SK-N-SH (cell line): ENCODE measurements at regions not wholly inside any gene's neighbourhood (a gene's known extent, or its start where the extent isn't known, plus 50 kb on each side); places are given as distances from the start of the nearest gene placed in this dataset.
A peak's percentile ranks its signal among the peaks of the same experiment; 100 is the strongest.

ENCODE experiments used
- CTCF ChIA-PET: fragments of 300-600, 350-600 bp; formaldehyde crosslinking; extraction: SDS; loops from one replicate; lab custom pipeline; 2021; lab: Yijun Ruan, JAX
- POLR2A ChIA-PET: fragments of 350-600 bp; sonication (Branson Sonifier 250); formaldehyde crosslinking; extraction: SDS; loops from one replicate; lab custom pipeline; 2020; ENCODE audit warnings: antibody characterized with exemption, inconsistent platforms; lab: Yijun Ruan, JAX
- DNase-seq: peaks from one replicate; pipeline ENCODE4 v3.0.0; 2012
- H2AFZ ChIP-seq: fragments of 200-600 bp; sonication (generic); 2 replicates; pipeline ENCODE4 v1.8.1; 2016; ENCODE audit warnings: antibody characterized with exemption, mild to moderate bottlenecking, low read depth
- H3F3A ChIP-seq: fragments of 200-600 bp; sonication (generic); replicated peaks from 2 replicates; pipeline ENCODE3; 2016; ENCODE audit warnings: antibody characterized with exemption, mild to moderate bottlenecking; ENCODE audit not compliant: insufficient read depth
- H3K27ac ChIP-seq, 2 experiments: fragments of 200-500 bp in 1 of 2; fragments of 200-600 bp in 1 of 2; sonication (Bioruptor generic) in 1 of 2; sonication (generic), shearing (Covaris generic) in 1 of 2; 2 replicates each; pipeline versions ENCODE4 v1.5.1 to v1.6.1; 2014 to 2016; ENCODE audit warnings: low read depth in 2 of 2, inconsistent platforms in 1 of 2, low read length in 1 of 2, mild to moderate bottlenecking in 1 of 2, mixed read lengths in 1 of 2
- H3K27me3 ChIP-seq: fragments of 200-600 bp; sonication (generic), shearing (Covaris generic); 2 replicates; pipeline ENCODE4 v1.6.1; 2016; ENCODE audit warnings: mixed run types; ENCODE audit not compliant: insufficient read depth
- H3K36me3 ChIP-seq, 2 experiments: fragments of 200-500 bp in 1 of 2; fragments of 200-600 bp in 1 of 2; sonication (Bioruptor generic) in 1 of 2; sonication (generic) in 1 of 2; replicated peaks in 1 of 2; 2 replicates each; pipeline versions ENCODE3 to v1.5.1; 2014 to 2016; ENCODE audit warnings: low read length in 1 of 2, mild to moderate bottlenecking in 1 of 2; ENCODE audit not compliant: insufficient read depth in 2 of 2, control insufficient read depth in 1 of 2
- H3K4me1 ChIP-seq, 2 experiments: fragments of 200-500 bp in 1 of 2; fragments of 200-600 bp in 1 of 2; sonication (Bioruptor generic) in 1 of 2; sonication (generic), shearing (Covaris generic) in 1 of 2; 2 replicates each; pipeline versions ENCODE4 v1.5.1 to v1.6.1; 2014 to 2016; ENCODE audit warnings: low read depth in 1 of 2, low read length in 1 of 2, mixed run types in 1 of 2; ENCODE audit not compliant: insufficient read depth in 2 of 2, control insufficient read depth in 1 of 2
- H3K4me2 ChIP-seq: fragments of 200-600 bp; sonication (generic), shearing (Covaris generic); 2 replicates; pipeline ENCODE4 v1.6.1; 2017; ENCODE audit warnings: mixed run types
- H3K4me3 ChIP-seq, 2 experiments: fragments of 200-500 bp in 1 of 2; fragments of 200-600 bp in 1 of 2; sonication (Bioruptor generic) in 1 of 2; sonication (generic), shearing (Covaris generic) in 1 of 2; 2 replicates each; pipeline versions ENCODE4 v1.5.1 to v1.8.1; 2014 to 2016; ENCODE audit warnings: low read depth in 2 of 2, inconsistent platforms in 1 of 2, low read length in 1 of 2, mild to moderate bottlenecking in 1 of 2, mixed read lengths in 1 of 2, moderate library complexity in 1 of 2
- H3K79me2 ChIP-seq: fragments of 200-600 bp; sonication (generic); 2 replicates; pipeline ENCODE4 v1.8.1; 2017; ENCODE audit warnings: mild to moderate bottlenecking; ENCODE audit not compliant: insufficient read depth
- H3K9ac ChIP-seq: fragments of 200-600 bp; sonication (generic); 2 replicates; pipeline ENCODE4 v1.6.1; 2017; ENCODE audit warnings: mixed run types
- H3K9me2 ChIP-seq: fragments of 200-600 bp; sonication (generic); 2 replicates; pipeline ENCODE4 v1.6.1; 2017; ENCODE audit warnings: mixed run types
- H3K9me3 ChIP-seq: fragments of 200-600 bp; sonication (generic); 2 replicates; pipeline ENCODE4 v1.6.1; 2017; ENCODE audit warnings: mixed run types, mild to moderate bottlenecking, moderate library complexity
- H4K20me1 ChIP-seq: fragments of 200-600 bp; sonication (generic); 2 replicates; pipeline ENCODE4 v1.6.1; 2017; ENCODE audit warnings: mild to moderate bottlenecking, mixed run types; ENCODE audit not compliant: insufficient read depth
- ELF1 ChIP-seq: IDR thresholded peaks from 2 replicates; pipeline ENCODE4 v1.4.0; 2012
- EP300 ChIP-seq, 2 experiments: IDR thresholded peaks; 2 replicates each; pipeline versions ENCODE4 v1.4.0 to v1.6.1; 2012; ENCODE audit warnings: borderline replicate concordance in 1 of 2, low read depth in 1 of 2, low read length in 1 of 2
- FOXM1 ChIP-seq: IDR thresholded peaks from 2 replicates; pipeline ENCODE4 v1.4.0; 2012; ENCODE audit warnings: low read depth, mild to moderate bottlenecking
- GATA2 ChIP-seq: sonication (generic); formaldehyde crosslinking; IDR thresholded peaks from 2 replicates; pipeline ENCODE4 v1.5.0; 2020; ENCODE audit warnings: mild to moderate bottlenecking, missing genetic modification reagents
- NFIC ChIP-seq: IDR thresholded peaks from 2 replicates; pipeline ENCODE4 v1.4.0; 2012; ENCODE audit warnings: borderline replicate concordance
- NRF1 ChIP-seq: IDR thresholded peaks from 2 replicates; pipeline ENCODE4 v1.6.1; 2012; ENCODE audit warnings: low read depth, mild to moderate bottlenecking, low read length
- RAD21 ChIP-seq: IDR thresholded peaks from 2 replicates; pipeline ENCODE4 v1.6.1; 2012; ENCODE audit warnings: mild to moderate bottlenecking, low read length
- RXRA ChIP-seq: IDR thresholded peaks from 2 replicates; pipeline ENCODE4 v1.4.0; 2012; ENCODE audit warnings: low read depth, mild to moderate bottlenecking, borderline replicate concordance
- SIN3A ChIP-seq: IDR thresholded peaks from 2 replicates; pipeline ENCODE4 v1.6.1; 2012; ENCODE audit warnings: low read depth, mild to moderate bottlenecking, low read length, moderate library complexity, borderline replicate concordance
- SMC3 ChIP-seq: IDR thresholded peaks from 2 replicates; pipeline ENCODE4 v1.6.1; 2012; ENCODE audit warnings: low read depth, low read length, improper control_type of control experiment
- TEAD4 ChIP-seq: IDR thresholded peaks from 2 replicates; pipeline ENCODE4 v1.4.0; 2012; ENCODE audit warnings: mild to moderate bottlenecking, borderline replicate concordance; ENCODE audit not compliant: insufficient read depth
- YY1 ChIP-seq: IDR thresholded peaks from 2 replicates; pipeline ENCODE4 v1.4.0; 2012; ENCODE audit warnings: low read depth, mild to moderate bottlenecking
- ZBTB33 ChIP-seq: IDR thresholded peaks from 2 replicates; pipeline ENCODE4 v1.4.0; 2012; ENCODE audit warnings: low read depth, borderline replicate concordance
- WGBS: methylation state at CpG from one replicate; pipeline ENCODE4 v1.1.6; 2017; ENCODE audit warnings: low lambda C conversion rate; 5-methylcytosine and 5-hydroxymethylcytosine counted together
- TF ChIP-seq, protein P1 (sequence below): fragments of 200-600 bp; sonication (generic); IDR thresholded peaks from 2 replicates; pipeline ENCODE4 v1.6.1; 2017; ENCODE audit warnings: antibody characterized with exemption, mild to moderate bottlenecking, moderate library complexity
- TF ChIP-seq, protein P2 (sequence below): fragments of 150-350 bp; IDR thresholded peaks from 2 replicates; pipeline ENCODE4 v1.6.1; 2016; ENCODE audit warnings: mild to moderate bottlenecking, low read depth, low read length
- TF ChIP-seq, protein P3 (sequence below): IDR thresholded peaks from 2 replicates; pipeline ENCODE4; 2012

GRCh38 chr3:96331341-96331740, 483.1 kb upstream of the EPHA6 start:
- CTCF ChIA-PET: no interaction called here

DNA sequence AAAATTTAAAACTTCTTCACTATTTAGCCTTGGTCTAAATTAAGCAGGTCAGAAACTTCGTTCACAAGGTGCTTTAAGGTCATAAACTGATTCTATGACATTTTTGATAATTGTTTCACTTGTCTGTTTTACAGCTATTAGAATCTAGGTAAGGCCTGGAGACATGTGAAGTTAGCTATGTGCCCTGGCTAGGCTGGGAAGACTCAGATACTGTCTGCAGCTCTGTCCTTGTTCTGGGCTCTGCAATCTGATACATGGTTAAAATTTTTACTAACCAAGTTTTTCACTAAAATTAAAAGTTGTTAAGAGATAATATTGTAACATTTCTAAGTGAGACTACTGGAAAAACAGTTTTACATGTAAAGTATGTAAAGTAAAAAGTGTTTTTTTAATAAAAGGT, 479.6 kb upstream of the EPHA6 start:
- 0% methylated on average over 1 of the region's 1 CpG for WGBS
- no peak for TF ChIP-seq EP300 (IDR thresholded peaks at IDR 0.05; ENCODE audit: borderline replicate concordance in 1 of 2, low read depth in 1 of 2, low read length in 1 of 2)
- no peak for DNase-seq
- no peaks in the 10 kb centered on the region for H3K9me2 ChIP-seq
- ChIA-PET POLR2A (no interaction called here), CTCF (no interaction called here)
- no peaks in the 10 kb centered on the region for H3K36me3 ChIP-seq
- no peaks in the 10 kb centered on the region for H3K79me2 ChIP-seq
- H4K20me1 ChIP-seq: no peaks in the 10 kb centered on the region
- H3K9ac ChIP-seq: no peak overlapping the region
- no peak overlapping the region for H3K4me2 ChIP-seq
- H3K4me3 ChIP-seq: no peak overlapping the region
- H3F3A ChIP-seq: no peaks in the 10 kb centered on the region
- H3K9me3 ChIP-seq: no peaks in the 10 kb centered on the region
- no peak overlapping the region for H3K27ac ChIP-seq
- no peaks in the 10 kb centered on the region for H3K27me3 ChIP-seq
- no peak overlapping the region for H2AFZ ChIP-seq
- H3K4me1 ChIP-seq: no peaks in the 10 kb centered on the region

More at GRCh38 chr3:96331341-96331740, 483.1 kb upstream of the EPHA6 start:
- H3K9ac ChIP-seq: no peak overlapping the region
- no peak overlapping the region for H3K4me3 ChIP-seq
- H3K4me1 ChIP-seq: no peaks in the 10 kb centered on the region
- no peaks in the 10 kb centered on the region for H3K9me2 ChIP-seq
- POLR2A ChIA-PET: no interaction called here
- H3F3A ChIP-seq: no peaks in the 10 kb centered on the region
- TF ChIP-seq SMC3 (peak; percentile 13; the same call in 1 of the 2 replicates), GATA2 (CRISPR knock-in tag) (no peak), RAD21 (no peak)
- TF ChIP-seq, protein P1, sequence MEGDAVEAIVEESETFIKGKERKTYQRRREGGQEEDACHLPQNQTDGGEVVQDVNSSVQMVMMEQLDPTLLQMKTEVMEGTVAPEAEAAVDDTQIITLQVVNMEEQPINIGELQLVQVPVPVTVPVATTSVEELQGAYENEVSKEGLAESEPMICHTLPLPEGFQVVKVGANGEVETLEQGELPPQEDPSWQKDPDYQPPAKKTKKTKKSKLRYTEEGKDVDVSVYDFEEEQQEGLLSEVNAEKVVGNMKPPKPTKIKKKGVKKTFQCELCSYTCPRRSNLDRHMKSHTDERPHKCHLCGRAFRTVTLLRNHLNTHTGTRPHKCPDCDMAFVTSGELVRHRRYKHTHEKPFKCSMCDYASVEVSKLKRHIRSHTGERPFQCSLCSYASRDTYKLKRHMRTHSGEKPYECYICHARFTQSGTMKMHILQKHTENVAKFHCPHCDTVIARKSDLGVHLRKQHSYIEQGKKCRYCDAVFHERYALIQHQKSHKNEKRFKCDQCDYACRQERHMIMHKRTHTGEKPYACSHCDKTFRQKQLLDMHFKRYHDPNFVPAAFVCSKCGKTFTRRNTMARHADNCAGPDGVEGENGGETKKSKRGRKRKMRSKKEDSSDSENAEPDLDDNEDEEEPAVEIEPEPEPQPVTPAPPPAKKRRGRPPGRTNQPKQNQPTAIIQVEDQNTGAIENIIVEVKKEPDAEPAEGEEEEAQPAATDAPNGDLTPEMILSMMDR: peak; percentile 45
- TF ChIP-seq, all 33 proteins: peak for 2
- Histone ChIP-seq H3K36me3 (no peaks in the 10 kb centered on the region), H3K4me2 (no peak overlapping the region), H3K27ac (no peak overlapping the region), H3K27me3 (no peaks in the 10 kb centered on the region; the same call in 1 of the 2 replicates), H3K79me2 (no peaks in the 10 kb centered on the region), H3K9me3 (no peaks in the 10 kb centered on the region), H4K20me1 (no peaks in the 10 kb centered on the region), H2AFZ (no peak overlapping the region)
- WGBS: 0% methylated on average over 1 of the region's 1 CpG
- no peak for DNase-seq

GRCh38 chr3:96347289-96347688, 467.1 kb upstream of the EPHA6 start:
- CTCF ChIA-PET: no interaction called here
- Histone ChIP-seq H3F3A (no peaks in the 10 kb centered on the region), H3K9me3 (no peaks in the 10 kb centered on the region), H3K27me3 (no peaks in the 10 kb centered on the region; the same call in 1 of the 2 replicates), H2AFZ (no peak overlapping the region), H3K27ac (no peak overlapping the region), H3K9me2 (no peaks in the 10 kb centered on the region), H3K9ac (no peak overlapping the region), H3K36me3 (no peaks in the 10 kb centered on the region), H4K20me1 (no peaks in the 10 kb centered on the region), H3K4me1 (no peaks in the 10 kb centered on the region), H3K4me3 (no peak overlapping the region), H3K4me2 (no peak overlapping the region), H3K79me2 (no peaks in the 10 kb centered on the region)
- TF ChIP-seq RXRA: no peak
- TF ChIP-seq, protein P2, sequence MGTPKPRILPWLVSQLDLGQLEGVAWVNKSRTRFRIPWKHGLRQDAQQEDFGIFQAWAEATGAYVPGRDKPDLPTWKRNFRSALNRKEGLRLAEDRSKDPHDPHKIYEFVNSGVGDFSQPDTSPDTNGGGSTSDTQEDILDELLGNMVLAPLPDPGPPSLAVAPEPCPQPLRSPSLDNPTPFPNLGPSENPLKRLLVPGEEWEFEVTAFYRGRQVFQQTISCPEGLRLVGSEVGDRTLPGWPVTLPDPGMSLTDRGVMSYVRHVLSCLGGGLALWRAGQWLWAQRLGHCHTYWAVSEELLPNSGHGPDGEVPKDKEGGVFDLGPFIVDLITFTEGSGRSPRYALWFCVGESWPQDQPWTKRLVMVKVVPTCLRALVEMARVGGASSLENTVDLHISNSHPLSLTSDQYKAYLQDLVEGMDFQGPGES: no peak
- no peak for TF ChIP-seq YY1
- no peak for TF ChIP-seq EP300 (IDR thresholded peaks at IDR 0.05; ENCODE audit: borderline replicate concordance in 1 of 2, low read depth in 1 of 2, low read length in 1 of 2)
- TF ChIP-seq ZBTB33: no peak
- TF ChIP-seq SIN3A: no peak
- TF ChIP-seq FOXM1: no peak
- TF ChIP-seq NRF1: no peak
- no peak for TF ChIP-seq ELF1
- no peak for TF ChIP-seq TEAD4
- TF ChIP-seq, protein P3, sequence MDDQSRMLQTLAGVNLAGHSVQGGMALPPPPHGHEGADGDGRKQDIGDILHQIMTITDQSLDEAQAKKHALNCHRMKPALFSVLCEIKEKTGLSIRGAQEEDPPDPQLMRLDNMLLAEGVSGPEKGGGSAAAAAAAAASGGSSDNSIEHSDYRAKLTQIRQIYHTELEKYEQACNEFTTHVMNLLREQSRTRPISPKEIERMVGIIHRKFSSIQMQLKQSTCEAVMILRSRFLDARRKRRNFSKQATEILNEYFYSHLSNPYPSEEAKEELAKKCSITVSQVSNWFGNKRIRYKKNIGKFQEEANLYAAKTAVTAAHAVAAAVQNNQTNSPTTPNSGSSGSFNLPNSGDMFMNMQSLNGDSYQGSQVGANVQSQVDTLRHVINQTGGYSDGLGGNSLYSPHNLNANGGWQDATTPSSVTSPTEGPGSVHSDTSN: no peak
- no peak for TF ChIP-seq NFIC
- POLR2A ChIA-PET: no interaction called here
- WGBS: 1% methylated on average over 3 of the region's 3 CpGs
- DNase-seq: no peak
